ENCODE measurements at regions not wholly inside any gene's neighbourhood (a gene's known extent, or its start where the extent isn't known, plus 50 kb on each side); places are given as distances from the start of the nearest gene placed in this dataset.
A peak's percentile ranks its signal among the peaks of the same experiment; 100 is the strongest.

DNA sequence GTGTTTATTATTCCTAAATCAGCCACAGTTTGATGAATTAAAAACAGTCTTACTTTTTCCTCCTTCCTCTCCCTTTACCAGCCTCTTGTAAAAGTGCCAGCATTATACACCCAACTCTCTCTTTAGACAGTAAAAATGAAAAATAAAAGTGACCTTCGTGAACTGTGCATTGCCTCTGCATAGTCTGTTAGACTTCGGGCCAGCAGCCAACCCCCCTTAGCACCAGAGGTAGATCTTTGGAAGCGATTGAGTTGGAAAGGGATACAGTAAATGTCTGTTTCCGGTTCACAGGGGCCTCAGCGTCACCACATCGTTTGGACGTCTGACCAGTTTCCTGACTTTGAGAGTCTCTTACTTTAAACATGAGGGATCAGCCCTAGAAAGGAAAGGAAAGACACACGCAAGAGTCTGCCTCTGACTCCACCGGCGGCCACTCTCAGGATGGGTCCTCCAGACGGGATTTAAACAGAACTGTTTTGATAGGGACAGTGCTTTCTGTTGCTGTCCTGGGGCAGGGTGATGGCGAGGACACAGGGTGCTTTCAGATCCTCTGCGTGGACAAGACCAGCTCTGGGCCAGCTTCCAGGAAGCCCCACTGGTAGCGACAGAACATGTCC, 206.6 kb upstream of the PREP start:
- CTCF ChIA-PET = interaction anchor here (1.7 kb wide), 1 partner anchor 11 kb away, joined by 4 read pairs; no protein-coding TSS in a partner anchor
- peak; percentile 40 for FAIRE-seq
- Histone ChIP-seq H3K79me2 (ENCODE audit: control insufficient read depth, insufficient read depth, low read length) (no peaks in the 10 kb centered on the region), H4K20me1 (replicated peaks; ENCODE audit: control insufficient read depth, extremely low read depth, insufficient read depth, low read length) (no peaks in the 10 kb centered on the region), H3K9me3 (replicated peaks; ENCODE audit: control insufficient read depth, insufficient read depth, low read length) (no peaks in the 10 kb centered on the region), H3K4me1 (ENCODE audit: control insufficient read depth, extremely low read depth, insufficient read depth, low read length) (no peaks in the 10 kb centered on the region), H3K4me3 (replicated peaks in 1 of 3; ENCODE audit: insufficient read depth in 1 of 3, low read depth in 1 of 3, low read length in 3 of 3) (no peak overlapping the region), H3K9ac (replicated peaks; ENCODE audit: extremely low read depth, insufficient read depth, low read length) (no peak overlapping the region), H2AFZ (ENCODE audit: low read depth, low read length) (peak overlapping the region; percentile 39), H3K4me2 (ENCODE audit: insufficient read depth, low read length) (peak overlapping the region; percentile 3), H3K9me1 (replicated peaks; ENCODE audit: control insufficient read depth, extremely low read depth, insufficient read depth, low read length) (no peaks in the 10 kb centered on the region), H3K27me3 (ENCODE audit: control insufficient read depth in 2 of 2, insufficient read depth in 2 of 2, low read length in 2 of 2) (no peaks in the 10 kb centered on the region), H3K36me3 (ENCODE audit: control insufficient read depth in 2 of 2, extremely low read depth in 1 of 2, insufficient read depth in 2 of 2, low read length in 2 of 2) (no peaks in the 10 kb centered on the region), H3K27ac (ENCODE audit: insufficient read depth, low read depth, low read length) (peak overlapping the region; percentile 30)
- DNase-seq (ENCODE audit: low read depth, low spot score) = peak; percentile 30
- dilution Hi-C loops (cut with MboI; ENCODE audit: extremely low pct_ligation_motif_present, low sequenced_read_pairs) (no loop called here), intact Hi-C loops (cut with micrococcal nuclease) (loop anchor here (1.0 kb wide), 1 partner anchor 121 kb away; no protein-coding TSS in a partner anchor)
- no TSS peak for BruUV-seq (replicated peaks)
- POLR2A ChIA-PET = no interaction called here
- no peak for TF ChIP-seq MYC (IDR thresholded peaks at IDR 0.05; ENCODE audit: low read depth, low read length)
- TF ChIP-seq FOS (IDR thresholded peaks at IDR 0.05; ENCODE audit: borderline replicate concordance, insufficient read depth, low read length) = no peak
- TF ChIP-seq, protein P1, sequence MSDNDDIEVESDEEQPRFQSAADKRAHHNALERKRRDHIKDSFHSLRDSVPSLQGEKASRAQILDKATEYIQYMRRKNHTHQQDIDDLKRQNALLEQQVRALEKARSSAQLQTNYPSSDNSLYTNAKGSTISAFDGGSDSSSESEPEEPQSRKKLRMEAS (IDR thresholded peaks at IDR 0.05; ENCODE audit: insufficient read depth, insufficient read length) = no peak
- TF ChIP-seq JUN (IDR thresholded peaks at IDR 0.05; ENCODE audit: borderline replicate concordance, insufficient read depth, insufficient read length, low read depth) = no peak
- TF ChIP-seq EZH2 (IDR thresholded peaks at IDR 0.05; ENCODE audit: borderline replicate concordance, low read depth, low read length, severe bottlenecking) = no peak
- no peak for TF ChIP-seq POLR2A (IDR thresholded peaks at IDR 0.05; ENCODE audit: low read depth, low read length)
- TF ChIP-seq POLR2AphosphoS5 (IDR thresholded peaks at IDR 0.05; ENCODE audit: insufficient read depth, low read depth, low read length) = no peak
- TF ChIP-seq, protein P2, sequence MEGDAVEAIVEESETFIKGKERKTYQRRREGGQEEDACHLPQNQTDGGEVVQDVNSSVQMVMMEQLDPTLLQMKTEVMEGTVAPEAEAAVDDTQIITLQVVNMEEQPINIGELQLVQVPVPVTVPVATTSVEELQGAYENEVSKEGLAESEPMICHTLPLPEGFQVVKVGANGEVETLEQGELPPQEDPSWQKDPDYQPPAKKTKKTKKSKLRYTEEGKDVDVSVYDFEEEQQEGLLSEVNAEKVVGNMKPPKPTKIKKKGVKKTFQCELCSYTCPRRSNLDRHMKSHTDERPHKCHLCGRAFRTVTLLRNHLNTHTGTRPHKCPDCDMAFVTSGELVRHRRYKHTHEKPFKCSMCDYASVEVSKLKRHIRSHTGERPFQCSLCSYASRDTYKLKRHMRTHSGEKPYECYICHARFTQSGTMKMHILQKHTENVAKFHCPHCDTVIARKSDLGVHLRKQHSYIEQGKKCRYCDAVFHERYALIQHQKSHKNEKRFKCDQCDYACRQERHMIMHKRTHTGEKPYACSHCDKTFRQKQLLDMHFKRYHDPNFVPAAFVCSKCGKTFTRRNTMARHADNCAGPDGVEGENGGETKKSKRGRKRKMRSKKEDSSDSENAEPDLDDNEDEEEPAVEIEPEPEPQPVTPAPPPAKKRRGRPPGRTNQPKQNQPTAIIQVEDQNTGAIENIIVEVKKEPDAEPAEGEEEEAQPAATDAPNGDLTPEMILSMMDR (IDR thresholded peaks at IDR 0.05; ENCODE audit: extremely low read depth in 1 of 2, insufficient read depth in 1 of 2, low read depth in 1 of 2, low read length in 2 of 2) = no peak
- TF ChIP-seq GATA2 (IDR thresholded peaks at IDR 0.05; ENCODE audit: insufficient read depth, insufficient read length, low read depth, low read length) = no peak
